ENCODE measurements at regions not wholly inside any gene's neighbourhood (a gene's known extent, or its start where the extent isn't known, plus 50 kb on each side); places are given as distances from the start of the nearest gene placed in this dataset.

DNA sequence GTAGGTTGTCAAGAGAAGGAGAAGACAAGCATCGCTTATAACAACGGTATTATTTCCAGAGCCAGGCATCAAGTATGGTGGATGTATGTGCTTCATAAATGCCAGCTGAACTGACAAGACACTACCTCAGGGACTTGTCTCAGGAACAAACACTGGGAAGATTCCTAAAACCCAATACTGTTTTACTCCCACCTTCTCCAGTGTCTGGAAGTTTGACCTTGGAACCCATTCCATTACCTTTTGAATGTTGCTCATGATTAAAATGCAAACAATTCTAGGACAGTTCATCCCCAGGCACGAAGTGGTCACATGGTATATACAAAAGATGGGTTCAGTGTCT is 300.1 kb downstream of the ADGB start:
- no peak for DNase-seq
- intact Hi-C loops (cut with DNase I) = no loop called here
- ATAC-seq = no peak

DNA sequence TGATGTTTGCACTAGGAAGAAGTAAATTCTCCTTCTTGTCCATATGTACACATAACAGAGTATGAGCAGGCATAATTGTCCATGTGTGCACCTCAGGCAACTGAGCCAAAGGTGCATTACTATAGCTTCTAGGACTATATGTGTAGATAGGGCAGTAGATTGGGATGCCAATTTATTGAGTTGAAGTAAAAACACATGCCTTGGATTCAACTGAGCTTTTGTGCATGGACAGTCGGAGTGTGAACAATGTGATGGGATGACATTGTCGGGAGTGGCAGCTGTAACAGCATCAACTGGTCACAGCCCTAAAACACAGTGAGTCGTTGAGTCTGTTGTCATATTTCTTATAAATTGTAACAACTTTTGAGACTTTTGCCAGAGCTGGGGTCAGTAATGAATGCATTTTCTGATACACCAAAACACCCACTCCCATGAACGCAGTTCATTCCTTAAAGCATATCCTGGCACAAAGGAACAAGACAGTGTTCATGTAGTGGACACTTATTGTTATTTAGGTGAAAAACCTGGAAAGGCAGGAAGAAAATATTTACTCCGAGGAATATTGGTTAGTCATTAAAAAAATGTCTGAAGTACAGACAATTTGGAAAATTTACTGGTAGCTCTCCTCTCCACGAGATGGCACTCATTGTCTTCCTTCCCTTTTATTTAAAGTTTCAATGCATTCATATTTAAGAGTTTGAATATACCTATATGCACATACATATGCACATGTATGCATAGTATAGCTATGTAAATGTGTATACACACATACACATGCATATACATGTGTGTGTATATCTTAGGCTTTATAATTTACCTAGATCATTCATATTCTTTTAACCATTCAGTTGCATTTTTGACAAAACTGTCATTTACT is 302.0 kb upstream of the STXBP5 start:
- intact Hi-C loops (cut with DNase I) = no loop called here
- DNase-seq = no peak
- no peak for ATAC-seq

DNA sequence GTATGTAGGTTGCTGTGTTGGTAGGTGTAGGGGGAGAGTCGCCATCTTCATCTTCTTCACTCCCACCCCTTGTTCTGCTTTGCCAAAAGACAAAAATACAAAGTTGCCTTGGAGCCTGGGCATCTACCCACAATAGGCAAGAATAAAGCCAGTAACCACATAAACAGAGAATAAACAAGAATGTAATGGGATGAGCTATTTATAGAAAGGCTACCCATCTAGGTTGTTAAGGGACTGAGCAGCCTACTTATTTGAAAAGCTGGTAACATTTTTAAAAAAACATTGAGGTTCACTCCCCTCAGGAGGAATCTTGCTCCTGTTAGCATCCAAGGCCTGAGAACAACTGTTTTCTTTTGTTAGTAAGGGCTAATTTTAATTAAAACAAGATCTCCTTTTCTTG is 301.4 kb upstream of the STXBP5 start:
- ATAC-seq = no peak
- intact Hi-C loops (cut with DNase I) = no loop called here

DNA sequence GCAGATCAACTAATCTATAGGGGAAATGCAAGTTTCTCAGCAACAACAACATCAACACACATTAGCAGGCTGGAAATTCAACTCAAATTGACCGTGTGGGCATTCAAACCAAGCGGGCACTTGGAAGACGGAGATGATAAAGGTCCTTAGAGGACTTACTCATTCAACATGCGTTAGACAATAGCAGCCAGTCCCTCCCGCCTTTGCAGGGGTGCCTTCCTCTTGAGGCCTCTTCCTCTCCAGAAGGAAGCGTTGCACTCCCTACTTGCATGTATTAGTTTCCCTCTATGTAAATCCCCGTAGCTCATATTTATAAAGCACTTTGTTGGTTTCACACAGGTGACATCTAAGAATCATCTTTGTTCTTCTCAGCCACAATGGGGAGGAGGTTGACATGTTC is 300.8 kb upstream of the STXBP5 start:
- ATAC-seq (no peak), DNase-seq (no peak)
- intact Hi-C loops (cut with DNase I) = no loop called here

More for the DNA sequence above, 301.4 kb upstream of the STXBP5 start:
- no peak for DNase-seq

DNA sequence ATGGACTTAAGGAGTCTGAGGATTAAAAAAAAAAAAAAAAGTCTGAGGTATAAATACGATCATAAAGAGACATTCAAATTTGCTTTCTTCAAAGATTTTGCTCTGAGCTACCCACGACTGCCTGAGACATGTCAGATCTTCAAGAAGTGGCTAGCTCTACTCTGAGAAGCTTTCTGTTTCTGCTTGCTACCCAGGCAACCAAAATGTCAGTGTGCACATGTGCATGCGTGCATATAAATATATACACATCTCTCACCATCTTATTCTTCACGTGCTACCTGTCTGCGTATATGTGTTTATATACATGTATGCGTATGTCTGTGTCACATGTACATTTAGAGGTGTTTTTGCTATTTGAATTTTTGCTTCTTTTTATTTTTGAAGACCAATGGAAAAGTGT is 299.6 kb upstream of the STXBP5 start:
- no peak for DNase-seq
- ATAC-seq = no peak
- intact Hi-C loops (cut with DNase I) = no loop called here

DNA sequence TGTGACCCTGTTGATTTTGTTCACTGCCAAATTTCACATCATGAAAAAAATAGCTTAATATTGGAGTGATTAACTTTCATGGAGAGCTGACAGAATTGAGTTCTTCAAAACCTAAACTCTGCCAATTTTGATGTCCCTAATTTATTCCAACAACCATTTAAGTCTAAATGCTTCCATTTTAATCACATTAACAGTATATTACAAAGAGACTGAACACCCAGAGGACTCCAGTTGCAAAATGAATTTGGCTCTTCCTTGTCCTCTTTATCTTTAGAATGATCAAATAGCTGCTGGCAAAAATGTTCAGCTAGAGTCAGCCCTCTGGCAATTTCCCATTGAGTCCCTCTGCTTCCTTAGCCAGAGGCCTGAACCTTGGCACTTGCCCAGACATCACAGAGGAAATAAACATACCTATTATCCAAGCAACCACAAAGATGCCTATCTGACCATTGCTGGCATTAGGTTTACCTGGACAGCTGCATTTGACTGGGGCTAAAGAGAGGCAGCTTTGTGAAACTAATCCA is 299.0 kb upstream of the STXBP5 start:
- no peak for DNase-seq
- intact Hi-C loops (cut with DNase I) = no loop called here
- no peak for ATAC-seq

DNA sequence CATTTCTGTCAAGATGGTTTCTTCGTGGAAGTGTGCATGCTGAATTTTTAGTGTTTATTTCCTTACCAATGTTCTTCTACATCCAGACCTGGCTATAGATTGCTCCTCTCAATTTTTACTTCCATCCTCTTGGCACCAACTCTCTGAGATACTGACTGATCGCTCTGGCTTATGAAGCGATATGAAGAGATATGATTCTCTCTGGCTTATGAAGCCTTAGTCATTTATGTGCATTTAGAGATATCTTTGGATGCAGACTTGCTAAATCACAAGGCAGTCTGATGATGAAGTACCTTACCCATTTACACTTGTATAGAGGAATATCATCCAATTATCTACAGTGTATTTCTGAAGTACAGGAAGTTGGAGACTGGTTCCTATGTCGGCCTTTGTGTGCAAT is 295.4 kb upstream of the STXBP5 start:
- intact Hi-C loops (cut with DNase I) = no loop called here
- DNase-seq (no peak), ATAC-seq (no peak)

DNA sequence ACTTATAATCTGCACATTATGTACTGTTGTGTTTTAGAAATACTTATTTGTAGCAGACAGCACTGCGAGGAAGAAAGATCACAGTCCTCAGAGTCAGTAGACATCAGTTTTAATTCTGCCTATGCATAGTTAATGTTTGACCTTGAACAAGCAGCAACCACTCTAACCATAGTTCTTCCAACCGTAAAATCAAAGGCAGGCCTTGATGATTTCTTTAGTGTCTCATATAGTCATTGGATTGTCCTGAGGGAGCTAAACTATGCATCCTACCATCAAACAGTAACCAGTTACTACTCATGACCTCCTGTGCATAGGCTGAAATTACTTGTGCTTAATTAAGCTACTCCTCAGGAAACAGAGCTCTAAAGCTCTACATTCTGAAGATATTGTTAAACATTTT is 294.8 kb upstream of the STXBP5 start:
- no peak for DNase-seq
- intact Hi-C loops (cut with DNase I) = no loop called here

DNA sequence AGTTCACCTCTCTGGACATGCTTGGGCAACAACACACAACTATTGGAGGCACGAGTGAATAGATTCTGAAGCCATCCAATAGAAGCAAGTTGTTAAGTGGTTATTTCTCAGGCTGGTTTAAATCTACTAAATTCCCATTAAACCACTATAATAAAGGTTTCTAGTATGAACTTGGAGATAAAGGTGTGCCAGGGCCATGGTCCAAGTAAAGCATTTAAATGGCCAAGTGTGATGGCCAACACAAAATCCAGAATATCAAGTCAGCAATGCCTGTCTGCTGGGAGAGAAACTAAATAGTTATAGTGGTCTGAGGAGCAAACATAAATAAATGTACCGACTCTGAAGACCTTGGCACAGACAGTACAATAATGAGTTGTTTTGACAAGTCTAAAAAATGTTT is 294.3 kb upstream of the STXBP5 start:
- ATAC-seq (no peak), DNase-seq (no peak)
- intact Hi-C loops (cut with DNase I) = no loop called here

More for the DNA sequence above, 294.8 kb upstream of the STXBP5 start:
- no peak for ATAC-seq

DNA sequence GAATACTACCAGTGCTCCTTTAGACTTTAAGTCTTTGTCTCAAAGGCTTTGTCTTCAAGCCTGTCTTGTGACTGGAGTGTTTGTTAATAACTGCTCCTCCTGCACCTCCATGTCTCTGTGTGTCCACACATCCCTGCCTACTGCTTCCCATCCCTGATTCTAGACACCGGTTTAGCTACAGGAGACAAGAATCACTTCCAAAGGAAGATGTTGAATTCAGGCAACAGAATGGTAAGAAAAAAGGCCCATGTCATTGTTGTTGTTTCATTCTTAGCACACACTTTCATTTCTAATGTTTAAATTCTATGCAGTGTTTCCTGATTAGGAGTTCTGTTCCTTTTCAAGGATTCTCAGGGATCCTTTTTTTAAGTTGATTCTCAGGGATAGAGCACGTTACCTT is 293.6 kb upstream of the STXBP5 start:
- no peak for ATAC-seq
- DNase-seq = no peak
- intact Hi-C loops (cut with DNase I) = no loop called here

DNA sequence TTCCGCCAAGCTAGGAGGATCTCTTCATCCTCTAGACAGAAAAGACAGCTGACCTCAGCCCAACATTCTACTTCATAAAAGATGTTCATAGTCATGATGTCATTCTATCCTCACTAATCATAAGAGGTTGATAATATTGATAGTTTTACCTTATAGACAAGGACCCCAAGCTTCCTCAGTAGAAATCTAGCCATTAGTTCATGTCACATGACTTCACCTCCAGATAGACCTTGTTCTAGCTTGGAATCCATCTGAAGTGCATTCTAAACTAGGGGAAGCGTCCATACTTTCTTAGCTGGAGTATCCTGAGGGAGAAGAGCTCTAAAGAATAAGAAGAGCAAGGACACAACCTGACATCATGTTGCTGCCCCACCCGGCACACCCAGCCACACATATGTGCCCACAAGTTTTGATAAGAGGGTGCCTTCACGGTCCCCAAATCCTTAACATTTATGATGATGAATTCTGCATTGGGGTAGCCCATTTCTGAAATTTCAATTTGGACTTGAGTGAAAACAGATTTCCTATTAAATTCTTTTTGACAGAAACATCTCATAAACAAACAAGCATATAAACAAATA is 292.5 kb upstream of the STXBP5 start:
- ATAC-seq (no peak), DNase-seq (no peak)
- intact Hi-C loops (cut with DNase I) = no loop called here

DNA sequence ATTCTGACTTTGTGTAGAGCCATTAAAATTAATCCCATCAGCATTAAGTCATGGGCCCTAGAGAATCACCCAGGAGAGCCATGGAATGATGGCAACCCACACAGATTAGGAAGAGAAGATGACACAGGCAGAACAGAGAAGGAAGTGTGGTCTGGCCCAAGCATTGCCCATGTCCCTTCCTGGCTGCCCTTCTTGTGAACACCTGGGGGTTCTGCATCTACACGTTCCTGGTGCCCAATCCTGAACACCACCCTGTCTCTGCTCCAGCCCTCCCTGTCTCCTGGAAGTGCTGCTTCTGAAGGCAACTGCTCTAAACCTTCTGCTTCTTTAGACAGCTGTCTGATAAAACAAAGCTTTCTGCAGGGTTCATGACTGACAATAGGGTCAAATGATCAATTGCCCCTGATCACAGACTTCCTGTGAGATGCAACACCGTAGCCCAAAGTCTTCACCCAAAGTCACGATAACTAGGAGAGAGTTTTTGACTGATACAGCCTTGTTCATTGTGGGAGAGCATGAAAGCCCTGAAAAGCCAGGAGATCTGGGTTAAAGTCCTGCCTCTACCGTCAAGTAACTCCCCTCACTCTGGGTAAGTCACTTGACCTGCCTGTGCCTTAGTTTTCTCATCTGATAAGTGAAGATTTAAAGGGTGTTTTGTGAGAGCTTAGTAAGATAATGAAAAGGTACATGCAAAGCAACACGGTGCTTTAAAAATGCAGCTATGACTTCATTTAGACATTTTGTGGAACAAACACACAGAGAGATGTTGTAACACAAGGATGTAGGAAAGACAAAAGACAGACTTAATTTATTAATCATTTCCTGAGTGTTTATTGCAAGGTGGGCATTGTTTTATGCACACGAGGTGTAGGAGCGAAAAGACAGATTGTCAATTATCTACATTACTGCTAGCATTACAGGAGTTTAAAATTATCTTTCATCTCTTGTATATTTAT is 291.2 kb upstream of the STXBP5 start:
- DNase-seq = no peak
- no peak for ATAC-seq
- intact Hi-C loops (cut with DNase I) = no loop called here

DNA sequence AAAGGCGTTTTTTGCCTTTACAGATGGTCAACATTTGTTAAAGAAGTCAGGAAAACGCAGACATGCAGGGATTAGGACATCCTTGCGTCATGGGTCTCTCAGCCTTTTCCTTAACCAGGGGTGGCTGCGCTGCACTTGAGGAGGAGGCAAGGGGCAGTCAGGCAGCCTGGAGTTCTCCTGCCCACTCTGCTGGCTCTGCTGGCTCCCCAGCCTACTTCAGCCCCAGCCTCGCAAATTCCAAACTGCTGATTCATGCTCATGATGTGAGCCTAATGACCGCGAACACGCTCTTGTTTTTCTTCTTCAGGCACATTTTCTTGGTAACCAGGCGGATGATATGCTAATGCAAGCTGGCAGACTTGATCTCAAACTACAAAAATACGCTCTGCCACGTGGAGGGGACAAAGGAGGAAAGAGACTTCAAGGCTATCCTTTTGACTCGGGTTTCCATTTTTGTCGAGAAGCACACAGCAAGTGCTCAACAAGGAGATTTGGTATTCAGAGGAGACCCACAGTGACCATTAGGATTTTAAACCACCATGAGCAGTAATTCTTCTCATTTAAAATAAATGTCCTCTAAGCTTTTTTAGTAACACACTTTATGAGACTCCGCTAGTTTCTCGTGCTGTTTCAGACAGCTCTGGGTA is 290.3 kb upstream of the STXBP5 start:
- intact Hi-C loops (cut with DNase I) = no loop called here

DNA sequence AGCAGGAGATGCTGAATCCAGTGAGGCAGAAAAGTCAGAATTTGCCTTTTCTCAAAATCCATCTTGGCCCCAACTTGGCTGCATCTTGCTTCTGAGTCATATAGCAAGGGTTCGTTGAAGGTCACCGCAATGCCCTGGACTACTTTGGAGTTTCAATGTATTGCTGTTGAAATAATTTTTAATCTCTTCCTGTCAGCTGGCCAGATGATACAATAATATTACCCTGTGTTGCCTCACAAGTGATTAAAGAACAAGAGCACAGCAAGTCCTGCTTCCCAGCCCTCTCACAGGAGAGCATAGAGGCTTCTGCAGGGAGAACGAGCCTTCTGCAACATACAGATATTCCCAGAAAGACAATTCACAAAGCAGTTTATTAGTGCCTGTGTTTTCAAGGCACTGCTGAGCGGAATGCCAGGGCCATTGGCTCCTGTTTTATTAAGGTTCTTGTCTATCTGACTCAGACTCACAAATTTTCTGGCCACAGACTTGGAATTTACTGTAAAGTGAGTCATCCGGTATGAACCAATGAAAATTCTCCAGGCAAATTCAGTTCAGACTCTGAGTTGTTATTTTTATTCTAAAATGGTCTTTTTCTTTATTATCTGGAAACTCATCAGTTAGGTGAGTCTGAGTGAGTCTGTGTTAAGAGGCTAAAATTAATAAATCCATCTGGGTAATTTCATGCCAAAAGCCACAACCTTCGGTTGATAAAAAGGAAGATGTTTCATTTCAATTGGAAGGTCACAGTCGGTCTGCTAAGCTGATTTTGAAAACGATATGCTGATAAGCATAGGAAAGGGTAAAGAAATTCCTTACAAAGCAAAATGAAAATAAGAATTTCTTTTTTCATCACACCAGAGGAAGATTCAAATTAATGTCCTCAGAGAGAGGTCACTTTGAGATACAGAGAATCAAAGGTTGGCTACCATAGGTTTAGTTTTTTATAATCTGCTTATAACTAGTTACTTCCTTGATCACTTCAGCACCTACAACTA is 289.4 kb upstream of the STXBP5 start:
- peak; percentile 64 to 86 for ATAC-seq
- DNase-seq = peak; percentile 49
- intact Hi-C loops (cut with DNase I) = no loop called here

More for the DNA sequence above, 290.3 kb upstream of the STXBP5 start:
- DNase-seq (peak; percentile 72), ATAC-seq (peak; percentile 74 to 95)

DNA sequence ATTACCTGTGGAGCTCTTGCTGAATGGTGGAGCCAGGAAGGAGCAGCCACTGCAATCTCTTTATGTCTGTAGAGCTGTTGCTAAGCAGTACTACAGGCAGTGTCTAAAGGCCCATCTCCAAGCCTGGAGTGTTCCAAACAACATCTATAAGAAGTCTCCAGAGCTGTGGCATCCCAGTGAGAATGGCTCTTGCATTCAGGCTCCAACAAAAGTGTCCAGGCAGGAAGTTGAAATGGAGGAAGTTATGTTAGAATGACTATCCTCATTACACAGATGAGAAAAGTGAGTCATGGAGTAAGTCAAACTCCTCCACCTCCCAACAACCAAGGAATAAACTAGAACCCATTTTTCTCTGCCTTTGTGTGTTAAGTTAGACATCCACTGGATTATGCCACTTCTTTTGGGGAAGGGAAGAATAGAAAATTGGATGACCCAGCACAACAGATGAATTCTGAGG is 288.5 kb upstream of the STXBP5 start:
- ATAC-seq (no peak), DNase-seq (no peak)
- intact Hi-C loops (cut with DNase I) = no loop called here

DNA sequence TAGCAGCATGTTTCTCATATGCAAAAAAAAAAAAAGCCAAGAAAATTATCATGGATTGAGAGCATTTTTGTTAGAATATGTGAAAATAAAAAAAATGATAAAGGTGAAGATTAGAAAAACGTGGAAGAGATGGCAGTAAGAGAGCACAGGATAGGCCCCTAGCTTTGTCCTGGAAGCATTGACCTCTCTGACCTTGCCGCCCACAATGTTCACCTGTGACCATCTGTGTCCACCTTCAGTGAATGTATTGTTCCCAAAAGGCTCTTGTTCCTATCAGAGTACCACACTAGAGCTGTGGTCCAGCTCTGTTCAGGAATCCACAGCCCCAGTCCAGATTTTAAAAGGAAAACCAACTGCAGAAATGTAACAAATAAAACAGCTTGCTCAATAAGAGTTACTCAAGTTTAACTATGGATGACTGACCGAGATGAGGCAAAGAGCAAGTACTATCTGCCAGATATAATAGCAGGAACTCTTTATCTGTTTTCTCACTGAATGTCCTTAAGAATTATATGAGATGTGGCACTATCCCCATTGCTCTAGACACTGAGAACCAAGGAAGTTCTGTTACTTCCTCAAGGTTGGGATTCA is 287.7 kb upstream of the STXBP5 start:
- intact Hi-C loops (cut with DNase I) = no loop called here
- no peak for ATAC-seq
- no peak for DNase-seq

DNA sequence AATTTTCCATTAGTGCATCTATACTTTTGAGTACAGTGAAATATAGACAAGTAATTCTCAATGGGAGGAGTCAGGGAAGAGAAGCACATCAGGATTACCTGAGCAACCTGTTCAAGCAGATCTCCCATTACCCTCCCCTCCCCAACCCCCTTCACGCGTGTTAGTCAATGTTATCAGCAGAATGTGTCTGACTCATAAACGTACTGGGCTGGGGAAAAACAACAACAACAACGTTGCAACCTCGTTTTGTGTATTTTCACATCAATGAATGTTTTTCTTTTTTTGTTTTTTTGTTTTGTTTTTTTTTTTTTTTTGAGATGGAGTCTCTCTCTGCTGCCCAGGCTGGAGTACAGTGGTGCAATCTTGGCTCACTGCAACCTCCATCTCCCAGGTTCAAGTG is 287.0 kb upstream of the STXBP5 start:
- DNase-seq (no peak), ATAC-seq (no peak)
- intact Hi-C loops (cut with DNase I) = no loop called here

DNA sequence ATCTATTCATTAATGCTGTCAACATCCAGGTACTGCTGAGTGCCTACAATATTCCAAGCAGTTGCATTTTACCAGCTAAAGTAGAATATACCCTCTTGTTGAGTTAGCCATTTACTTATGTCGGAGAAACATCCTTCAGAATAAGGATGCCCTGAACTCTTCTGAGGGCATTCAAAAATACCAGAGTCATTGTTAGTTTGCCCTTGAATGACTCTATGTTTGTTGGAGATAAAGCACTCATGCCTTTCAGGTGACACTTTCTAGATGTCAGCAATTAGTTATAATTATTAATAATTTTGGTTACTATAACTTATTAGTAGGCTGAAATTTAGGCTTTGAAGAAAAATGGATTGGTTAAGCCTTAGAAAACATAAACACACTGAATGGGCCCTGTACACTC is 286.2 kb upstream of the STXBP5 start:
- intact Hi-C loops (cut with DNase I) = no loop called here
- ATAC-seq (no peak), DNase-seq (no peak)
